Transverse colon (tissue), 4 donors: ENCODE measurements at regions not wholly inside any gene's neighbourhood (a gene's known extent, or its start where the extent isn't known, plus 50 kb on each side); places are given as distances from the start of the nearest gene placed in this dataset.
A peak's percentile ranks its signal among the peaks of the same experiment; 100 is the strongest.
"Not testable (repeated sequence)": the region's sequence is repeated elsewhere in the genome, so short reads cannot be mapped to it uniquely, and the experiment has no call there.

ENCODE experiments used
- DNase-seq: peaks from one replicate; pipeline ENCODE4 v3.0.0-alpha.2; 2019
- H3K27ac ChIP-seq, 4 donors: fragments of 200-600 bp; sonication (generic); 2 replicates each; pipeline ENCODE4 v1.5.1; 2016 to 2018; ENCODE audit warnings: inconsistent platforms in 4 of 4
- H3K27me3 ChIP-seq: fragments of 200-600 bp; sonication (generic); 2 replicates; pipeline ENCODE4 v1.5.1; 2017; ENCODE audit warnings: inconsistent platforms
- H3K36me3 ChIP-seq, 4 donors: fragments of 200-600 bp; sonication (generic); 2 replicates each; pipeline ENCODE4 v1.5.1; 2017 to 2019; ENCODE audit warnings: inconsistent platforms in 4 of 4
- H3K4me1 ChIP-seq, 4 donors: fragments of 200-600 bp; sonication (generic); 2 replicates each; pipeline ENCODE4 v1.5.1; 2017 to 2020; ENCODE audit warnings: inconsistent platforms in 4 of 4
- H3K4me3 ChIP-seq, 4 donors: fragments of 200-600 bp; sonication (generic); 1 replicate in 1 of 4; 2 replicates in 3 of 4; pipeline versions ENCODE4 v1.5.1 to v1.6.1; 2017 to 2019; ENCODE audit warnings: inconsistent platforms in 4 of 4
- H3K9me3 ChIP-seq, 2 donors: fragments of 200-600 bp; sonication (generic); 2 replicates each; pipeline ENCODE4 v1.5.1; 2017 to 2019; ENCODE audit warnings: inconsistent platforms in 2 of 2
- CTCF ChIP-seq, 5 experiments: fragments of 200-600 bp in 3 of 5; fragments of 450-650 bp in 2 of 5; sonication (generic) in 3 of 5; IDR thresholded peaks; 1 replicate in 2 of 5; 2 replicates in 3 of 5; pipeline ENCODE4 v1.5.1; 2016 to 2017; ENCODE audit warnings: antibody characterized with exemption in 5 of 5, inconsistent platforms in 3 of 5, mild to moderate bottlenecking in 2 of 5, moderate library complexity in 1 of 5
- EP300 ChIP-seq: sonication (generic); formaldehyde crosslinking; IDR thresholded peaks from one replicate; pipeline ENCODE4 v1.6.1; 2017; ENCODE audit warnings: antibody characterized with exemption, low read depth
- POLR2A ChIP-seq: fragments of 450-650 bp; IDR thresholded peaks from one replicate; pipeline ENCODE4 v1.6.1; 2016; ENCODE audit warnings: antibody characterized with exemption, mild to moderate bottlenecking, moderate library complexity
- POLR2AphosphoS5 ChIP-seq, 3 donors: sonication (generic); formaldehyde crosslinking; IDR thresholded peaks; one replicate each; pipeline ENCODE4 v1.6.1; 2016; ENCODE audit warnings: antibody characterized with exemption in 3 of 3
- WGBS, 2 donors: methylation state at CpG; one replicate each; pipeline ENCODE4 v1.1.5; 2018; ENCODE audit warnings: low coverage in 1 of 2; 5-methylcytosine and 5-hydroxymethylcytosine counted together
- in situ Hi-C, 4 donors: fragments of 200-750 bp; cut with MboI; loops; one replicate each; pipeline versions ENCODE4 v1.15.0 to v1.15.1; 2017; ENCODE audit warnings: low sequenced_read_pairs in 3 of 4, low pct_ligation_motif_present in 1 of 4, low pct_unique_long_range_greater_than_20kb in 1 of 4
- intact Hi-C: fragments of 100-400 bp; cut with DNase I; formaldehyde crosslinking; loops from one replicate; pipeline ENCODE4 v1.15.1; 2023; ENCODE audit warnings: low total_unique reads

- TF ChIP-seq CTCF (IDR thresholded peaks at IDR 0.05) (peak in 1 of 5 experiments; percentile 7), POLR2AphosphoS5 (IDR thresholded peaks at IDR 0.05) (no peak), POLR2A (no peak), EP300 (no peak)
- no peak overlapping the region for H3K4me3 ChIP-seq
- DNase-seq, result no peak
- H3K36me3 ChIP-seq, result no peaks in the 10 kb centered on the region
- H3K27me3 ChIP-seq, result no peaks in the 10 kb centered on the region
- no peaks in the 10 kb centered on the region for H3K4me1 ChIP-seq
- in situ Hi-C loops (no loop called here), intact Hi-C loops (no loop called here)
- H3K27ac ChIP-seq, result no peak overlapping the region
- H3K9me3 ChIP-seq, result no peaks in the 10 kb centered on the region
- WGBS, 2 donors, result 52 to 100% methylated on average over 1 to 2 of the region's 2 CpGs
These were observed 427.0 kb upstream of the DDI1 start for GRCh38 chr11:103609117-103610066.

GRCh38 chr11:103610435-103610834 lies 426.0 kb upstream of the DDI1 start:
- in situ Hi-C loops (no loop called here), intact Hi-C loops (no loop called here)
- TF ChIP-seq POLR2A (no peak), EP300 (no peak)
- DNase-seq, result no peak
- no peaks in the 10 kb centered on the region for H3K9me3 ChIP-seq
- H3K36me3 ChIP-seq, result no peaks in the 10 kb centered on the region
- no peak overlapping the region for H3K27ac ChIP-seq
- no peaks in the 10 kb centered on the region for H3K4me1 ChIP-seq
- H3K4me3 ChIP-seq, result no peak overlapping the region
- H3K27me3 ChIP-seq, result no peaks in the 10 kb centered on the region

- H3K27me3 ChIP-seq, H3K27ac ChIP-seq, in situ Hi-C loops, DNase-seq, intact Hi-C loops, H3K4me3 ChIP-seq, H3K36me3 ChIP-seq, H3K4me1 ChIP-seq, H3K9me3 ChIP-seq: not testable (repeated sequence)
- WGBS, 2 donors, result 70% methylated on average over 7 of the region's 7 CpGs; no CpG with 5 or more reads in 1 of the 2 donors
These were observed 424.7 kb upstream of the DDI1 start for GRCh38 chr11:103611526-103612260.

- H3K9me3 ChIP-seq, H3K27me3 ChIP-seq, H3K36me3 ChIP-seq, H3K27ac ChIP-seq, H3K4me1 ChIP-seq, intact Hi-C loops, DNase-seq, H3K4me3 ChIP-seq, in situ Hi-C loops: not testable (repeated sequence)
- WGBS, 2 donors, result 84 to 91% methylated on average over 3 to 9 of the region's 9 CpGs
These were observed 424.0 kb upstream of the DDI1 start for GRCh38 chr11:103612451-103612850.

- H3K9me3 ChIP-seq, H3K4me3 ChIP-seq, DNase-seq, in situ Hi-C loops, intact Hi-C loops, H3K4me1 ChIP-seq, H3K27ac ChIP-seq, H3K27me3 ChIP-seq, H3K36me3 ChIP-seq: not testable (repeated sequence)
- 92 to 96% methylated on average over 2 of the region's 2 CpGs for WGBS, 2 donors
These were observed 419.9 kb upstream of the DDI1 start for GRCh38 chr11:103616586-103616985.

- DNase-seq, result no peak
- Histone ChIP-seq H3K4me3 (no peak overlapping the region), H3K4me1 (no peaks in the 10 kb centered on the region), H3K9me3 (no peaks in the 10 kb centered on the region), H3K27ac (no peak overlapping the region), H3K27me3 (no peaks in the 10 kb centered on the region), H3K36me3 (no peaks in the 10 kb centered on the region)
- no peak for TF ChIP-seq EP300
- TF ChIP-seq CTCF (IDR thresholded peaks at IDR 0.05), result no peak
- no peak for TF ChIP-seq POLR2AphosphoS5 (IDR thresholded peaks at IDR 0.05)
- no peak for TF ChIP-seq POLR2A
- WGBS, 2 donors, result 81 to 82% methylated on average over 2 to 3 of the region's 3 CpGs
- in situ Hi-C loops (no loop called here), intact Hi-C loops (no loop called here)
These were observed 417.9 kb upstream of the DDI1 start for GRCh38 chr11:103618528-103618927.
